GM12892 (cell line): ENCODE measurements at regions not wholly inside any gene's neighbourhood (a gene's known extent, or its start where the extent isn't known, plus 50 kb on each side); places are given as distances from the start of the nearest gene placed in this dataset.

Experiments
- DNase-seq: peaks from one replicate; pipeline ENCODE4 v3.0.0; 2011; ENCODE audit not compliant: insufficient read length
- FAIRE-seq: peaks from 2 replicates; lab custom pipeline; 2011; peaks lifted over from hg19 to GRCh38; lab: Jason Lieb, UNC
- POLR2A ChIP-seq: IDR thresholded peaks from 2 replicates; pipeline ENCODE4 v1.6.1; 2011; ENCODE audit warnings: low read depth, low read length, control low read depth
- POLR2AphosphoS5 ChIP-seq: IDR thresholded peaks from 2 replicates; pipeline ENCODE4 v1.6.1; 2011; ENCODE audit warnings: low read depth, low read length, control low read depth
- TAF1 ChIP-seq: IDR thresholded peaks from 2 replicates; pipeline ENCODE4 v1.6.1; 2011; ENCODE audit warnings: low read depth, mild to moderate bottlenecking, control low read depth, low read length, borderline replicate concordance

- DNase-seq (no peak), FAIRE-seq (no peak)
- TF ChIP-seq POLR2A (no peak), TAF1 (no peak)
Measured at GRCh38 chr4:12724510-12724909, 759.6 kb downstream of the RAB28 start.

GRCh38 chr4:12723849-12724447 is 760.2 kb downstream of the RAB28 start:
- FAIRE-seq (no peak), DNase-seq (no peak)

GRCh38 chr4:12716896-12717295 is 767.2 kb downstream of the RAB28 start:
- TF ChIP-seq POLR2AphosphoS5: no peak
- no peak for DNase-seq

More at GRCh38 chr4:12723849-12724447, 760.2 kb downstream of the RAB28 start:
- TF ChIP-seq POLR2AphosphoS5 (no peak), TAF1 (no peak)

GRCh38 chr4:12712648-12713339 is 771.3 kb downstream of the RAB28 start:
- FAIRE-seq (no peak), DNase-seq (no peak)
- TF ChIP-seq TAF1 (no peak), POLR2AphosphoS5 (no peak), POLR2A (no peak)

More at GRCh38 chr4:12716896-12717295, 767.2 kb downstream of the RAB28 start:
- no peak for FAIRE-seq

GRCh38 chr4:12707381-12708175 is 776.6 kb downstream of the RAB28 start:
- TF ChIP-seq TAF1: no peak
- TF ChIP-seq POLR2AphosphoS5: no peak
- TF ChIP-seq POLR2A: no peak
- FAIRE-seq: no peak
- no peak for DNase-seq

- DNase-seq (no peak), FAIRE-seq (no peak)
- no peak for TF ChIP-seq POLR2A
- no peak for TF ChIP-seq POLR2AphosphoS5
- TF ChIP-seq TAF1: no peak
Measured at GRCh38 chr4:12703036-12703435, 781.1 kb downstream of the RAB28 start.

- TF ChIP-seq POLR2A: no peak
- TF ChIP-seq TAF1: no peak
- TF ChIP-seq POLR2AphosphoS5: no peak
- no peak for FAIRE-seq
- no peak for DNase-seq
Measured at GRCh38 chr4:12701384-12701783, 782.8 kb downstream of the RAB28 start.

- FAIRE-seq: no peak
- DNase-seq: no peak
- no peak for TF ChIP-seq POLR2AphosphoS5
- no peak for TF ChIP-seq POLR2A
- TF ChIP-seq TAF1: no peak
Measured at GRCh38 chr4:12697970-12698369, 786.2 kb downstream of the RAB28 start.

GRCh38 chr4:12692815-12693214 is 791.3 kb downstream of the RAB28 start:
- no peak for DNase-seq
- TF ChIP-seq POLR2AphosphoS5 (no peak), TAF1 (no peak), POLR2A (no peak)
- FAIRE-seq: no peak

- FAIRE-seq (no peak), DNase-seq (no peak)
- no peak for TF ChIP-seq POLR2AphosphoS5
- TF ChIP-seq TAF1: no peak
- TF ChIP-seq POLR2A: no peak
Measured at GRCh38 chr4:12691168-12691567, 793.0 kb downstream of the RAB28 start.

- TF ChIP-seq TAF1 (no peak), POLR2A (no peak), POLR2AphosphoS5 (no peak)
- FAIRE-seq (no peak), DNase-seq (no peak)
Measured at GRCh38 chr4:12689457-12689856, 794.7 kb downstream of the RAB28 start.

- TF ChIP-seq POLR2AphosphoS5 (no peak), POLR2A (no peak), TAF1 (no peak)
- FAIRE-seq (no peak), DNase-seq (no peak)
Measured at GRCh38 chr4:12679217-12679616, 804.9 kb downstream of the RAB28 start.
